Activated T-helper 1 cell treated with anti-CD3 and anti-CD28 coated beads, Interleukin-2, amount 50 U/mL, for 16 hours (primary cell): ENCODE measurements at regions not wholly inside any gene's neighbourhood (a gene's known extent, or its start where the extent isn't known, plus 50 kb on each side); places are given as distances from the start of the nearest gene placed in this dataset.

Experiments used
- DNase-seq, 2 donors: peaks; one replicate each; pipeline ENCODE4 v3.0.0-alpha.2; 2020; ENCODE audit warnings: low read depth in 1 of 2, low spot score in 1 of 2

DNA sequence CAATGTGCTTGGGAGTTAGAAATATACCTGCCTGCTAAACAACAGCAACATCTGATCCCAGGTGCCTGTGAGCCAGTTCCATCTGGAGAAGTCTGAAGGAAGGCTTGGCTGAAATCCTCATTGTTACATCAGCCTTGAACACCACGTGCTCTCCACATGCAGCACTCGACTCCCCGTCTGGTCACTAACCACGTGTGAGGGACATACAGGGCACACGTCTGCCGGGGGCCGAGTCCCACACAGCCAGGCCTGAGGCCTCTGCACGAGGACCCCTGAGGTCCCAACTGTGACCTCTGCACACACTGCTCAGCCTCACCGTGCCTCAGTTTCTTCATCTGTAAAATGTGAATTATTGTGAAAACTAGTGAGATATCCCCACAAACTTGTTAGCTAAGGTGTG lies 236.5 kb upstream of the SALL3 start:
- no peak for DNase-seq

DNA sequence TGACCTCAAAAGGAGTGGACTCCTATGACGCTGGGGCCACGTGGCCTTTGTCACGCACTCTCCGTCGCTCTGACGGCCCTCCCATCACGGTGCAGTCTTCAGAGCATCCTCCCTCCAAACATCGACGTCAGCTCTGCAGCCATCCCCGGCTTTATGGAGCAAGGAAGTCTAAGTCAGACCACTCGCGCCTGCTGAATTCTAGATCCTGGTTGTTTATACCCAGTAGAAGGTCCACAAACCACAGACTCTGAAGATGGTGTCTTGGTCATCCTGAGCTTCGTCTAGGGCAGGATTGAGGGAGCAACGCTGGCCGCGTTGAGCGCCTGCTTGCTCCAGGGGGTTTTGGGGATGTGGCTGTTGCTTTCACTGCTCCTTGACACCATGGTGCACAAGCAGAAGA lies 228.0 kb upstream of the SALL3 start:
- DNase-seq = no peak

DNA sequence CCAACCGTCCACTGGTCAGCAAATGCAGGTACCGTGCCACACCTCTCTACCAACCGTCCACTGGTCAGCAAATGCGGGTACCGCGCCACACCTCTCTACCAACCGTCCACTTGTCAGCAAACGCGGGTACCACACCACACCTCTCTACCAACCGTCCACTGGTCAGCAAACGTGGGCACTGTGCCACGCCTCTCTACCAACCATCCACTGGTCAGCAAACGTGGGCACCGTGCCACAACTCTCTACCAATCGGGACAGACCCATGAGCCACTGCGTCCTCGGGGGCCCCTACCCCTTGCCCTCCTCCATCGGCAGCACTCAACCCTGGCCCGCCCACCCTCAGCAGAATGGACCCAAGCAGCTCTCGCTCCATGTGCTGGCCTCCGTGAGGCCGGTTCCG lies 226.4 kb upstream of the SALL3 start:
- DNase-seq = no peak

DNA sequence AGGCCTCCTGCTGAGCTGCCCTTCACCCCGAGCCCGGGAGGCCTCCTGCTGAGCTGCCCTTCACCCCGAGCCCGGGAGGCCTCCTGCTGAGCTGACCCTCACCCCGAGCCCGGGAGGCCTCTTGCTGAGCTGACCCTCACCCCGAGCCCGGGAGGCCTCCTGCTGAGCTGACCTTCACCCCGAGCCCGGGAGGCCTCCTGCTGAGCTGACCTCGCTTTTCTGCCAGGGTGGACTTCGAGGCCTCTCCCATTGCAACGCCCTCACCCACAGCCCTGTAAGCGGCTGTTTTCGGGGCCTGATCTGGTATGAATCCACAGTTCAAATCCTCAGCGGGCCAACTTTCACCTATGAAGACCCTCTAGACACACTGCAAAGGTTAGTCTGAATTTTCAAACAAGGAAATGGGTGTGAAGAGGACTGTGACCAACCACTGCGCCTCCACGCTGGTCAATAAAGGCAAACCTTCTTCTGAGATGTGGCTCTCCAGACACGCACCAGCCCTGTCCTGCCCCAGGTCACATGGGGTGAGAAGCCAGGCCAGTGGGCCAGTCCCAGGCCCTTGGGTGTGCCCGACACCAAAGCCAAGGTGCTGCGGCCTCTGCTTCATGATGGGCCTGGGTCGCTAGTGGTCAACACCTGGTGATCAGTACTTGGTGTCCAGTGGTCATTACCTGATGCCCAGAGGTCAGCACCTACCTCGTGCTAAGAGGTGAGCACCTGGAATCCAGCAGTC lies 225.1 kb upstream of the SALL3 start:
- no peak for DNase-seq

DNA sequence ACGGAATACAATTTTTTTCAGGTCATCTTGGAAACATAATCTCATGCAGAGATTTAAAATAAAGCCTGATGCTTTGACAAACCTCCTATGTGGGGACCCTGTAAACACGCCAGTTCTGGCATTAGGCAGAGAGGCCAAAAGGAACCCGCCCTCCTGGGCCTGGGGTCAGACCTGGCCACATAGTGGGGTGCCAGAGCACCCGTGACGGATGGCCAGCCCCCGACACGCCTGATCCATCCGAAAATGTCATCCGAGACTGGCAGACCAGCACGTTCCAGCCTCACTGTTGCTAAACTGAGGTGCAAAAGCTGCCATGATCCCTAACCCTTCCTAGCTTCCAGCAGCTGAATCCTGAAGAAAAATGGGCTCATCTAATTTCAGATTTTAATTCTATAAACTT lies 222.6 kb upstream of the SALL3 start:
- no peak for DNase-seq

DNA sequence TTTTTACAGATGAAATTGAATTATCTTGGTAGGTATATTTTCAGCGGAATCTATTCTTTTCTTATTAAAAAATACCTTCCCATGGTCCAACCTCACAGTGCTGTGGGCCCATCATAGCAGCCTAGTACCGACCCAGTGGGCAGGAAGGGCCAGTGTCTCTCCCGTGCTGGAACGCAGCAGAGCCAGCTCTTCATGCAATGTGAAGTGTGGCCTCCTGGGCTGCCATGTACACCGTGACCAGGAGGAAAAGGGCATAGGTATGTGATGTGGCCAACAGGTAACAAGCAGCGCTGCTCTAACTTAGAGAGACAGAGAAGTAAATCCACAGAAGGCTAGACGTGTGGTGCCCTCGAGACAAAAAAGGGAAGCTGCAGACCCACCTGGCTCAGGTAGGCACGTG lies 221.1 kb upstream of the SALL3 start:
- DNase-seq = no peak

DNA sequence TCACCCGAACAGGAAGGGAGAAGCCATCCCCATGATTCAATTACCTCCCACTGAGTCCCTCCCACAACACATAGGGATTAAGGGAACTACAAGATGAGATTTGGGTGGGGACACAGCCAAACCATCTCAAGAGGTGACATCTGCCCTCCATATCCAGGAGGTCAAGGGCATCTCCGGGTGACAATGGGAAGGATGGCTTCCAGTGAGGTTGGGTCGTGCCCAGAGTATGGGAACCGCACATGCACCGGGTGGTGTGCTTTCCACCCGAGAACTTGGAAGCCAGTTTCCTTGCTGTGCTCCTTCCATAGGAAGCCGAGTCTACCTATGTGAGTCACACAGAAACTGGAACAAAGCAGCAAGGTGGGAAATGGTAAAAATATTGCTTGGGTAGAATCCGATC lies 216.9 kb upstream of the SALL3 start:
- DNase-seq = no peak

DNA sequence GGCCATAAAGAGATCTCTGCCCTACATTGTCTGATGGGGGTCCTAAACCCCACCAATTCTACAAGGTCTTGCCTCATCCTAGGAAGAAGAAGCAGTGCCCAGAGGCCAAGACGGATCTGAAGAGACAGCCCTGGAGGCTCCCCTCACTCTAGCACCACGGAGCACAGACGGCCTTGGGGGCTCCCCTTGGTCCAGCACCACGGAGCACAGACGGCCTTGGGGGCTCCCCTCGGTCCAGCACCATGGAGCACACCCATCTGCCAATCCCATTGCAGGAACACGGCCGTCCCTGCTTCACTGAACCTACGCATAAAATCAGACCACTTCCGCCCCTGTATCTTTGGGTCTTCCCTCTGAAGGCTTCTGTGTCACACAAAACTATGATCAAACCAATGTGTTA lies 215.1 kb upstream of the SALL3 start:
- DNase-seq = no peak

DNA sequence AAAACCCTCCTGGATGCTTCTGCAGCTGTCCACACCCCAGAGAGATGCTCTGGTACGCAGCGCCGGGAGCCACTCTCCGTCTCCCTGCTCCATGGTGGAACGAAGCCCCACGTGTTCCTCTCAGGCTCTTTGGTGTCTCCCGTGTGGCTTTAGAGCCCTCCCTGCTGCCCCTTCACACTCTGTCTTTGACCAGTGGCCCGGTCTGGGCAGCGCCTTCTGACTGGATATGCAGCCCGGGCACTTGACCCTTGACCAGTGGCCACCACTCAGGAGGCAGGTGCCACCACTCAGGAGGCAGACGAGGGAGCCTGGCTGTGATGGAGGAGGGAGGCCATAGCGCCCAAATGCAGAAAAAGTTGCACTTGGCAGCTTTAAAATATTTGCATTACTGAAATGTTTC lies 214.5 kb upstream of the SALL3 start:
- DNase-seq = no peak

DNA sequence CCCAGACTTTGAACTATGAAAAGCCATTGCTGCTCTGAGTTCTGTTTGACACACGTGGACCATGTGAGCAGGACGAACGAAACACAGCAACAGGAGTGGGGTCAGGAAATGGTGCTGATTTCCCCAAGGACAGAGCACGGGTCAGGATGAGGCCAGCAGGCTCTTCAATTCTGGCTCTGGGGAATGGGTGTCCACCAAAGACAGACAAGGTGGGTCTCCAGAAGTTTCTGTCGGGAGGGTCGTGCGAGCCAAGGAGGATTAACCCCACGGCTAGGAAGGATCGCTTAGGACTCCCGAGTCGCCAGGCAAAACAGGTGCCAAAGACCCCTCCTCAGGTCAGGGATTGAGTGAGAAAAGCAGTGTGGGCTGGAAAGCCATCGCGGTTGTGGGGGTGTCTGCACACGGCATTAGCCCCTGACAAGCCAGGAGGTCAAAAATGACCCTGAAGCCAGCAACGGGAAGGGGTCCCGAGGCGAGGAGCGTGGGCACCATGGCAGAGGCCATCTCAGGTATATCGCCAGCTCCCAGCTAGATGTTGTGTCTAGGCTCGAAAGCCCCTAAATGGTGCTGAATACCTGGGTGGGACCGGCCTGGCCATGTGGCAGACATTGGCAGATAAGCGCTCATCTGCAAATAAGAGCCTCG lies 213.9 kb upstream of the SALL3 start:
- no peak for DNase-seq

DNA sequence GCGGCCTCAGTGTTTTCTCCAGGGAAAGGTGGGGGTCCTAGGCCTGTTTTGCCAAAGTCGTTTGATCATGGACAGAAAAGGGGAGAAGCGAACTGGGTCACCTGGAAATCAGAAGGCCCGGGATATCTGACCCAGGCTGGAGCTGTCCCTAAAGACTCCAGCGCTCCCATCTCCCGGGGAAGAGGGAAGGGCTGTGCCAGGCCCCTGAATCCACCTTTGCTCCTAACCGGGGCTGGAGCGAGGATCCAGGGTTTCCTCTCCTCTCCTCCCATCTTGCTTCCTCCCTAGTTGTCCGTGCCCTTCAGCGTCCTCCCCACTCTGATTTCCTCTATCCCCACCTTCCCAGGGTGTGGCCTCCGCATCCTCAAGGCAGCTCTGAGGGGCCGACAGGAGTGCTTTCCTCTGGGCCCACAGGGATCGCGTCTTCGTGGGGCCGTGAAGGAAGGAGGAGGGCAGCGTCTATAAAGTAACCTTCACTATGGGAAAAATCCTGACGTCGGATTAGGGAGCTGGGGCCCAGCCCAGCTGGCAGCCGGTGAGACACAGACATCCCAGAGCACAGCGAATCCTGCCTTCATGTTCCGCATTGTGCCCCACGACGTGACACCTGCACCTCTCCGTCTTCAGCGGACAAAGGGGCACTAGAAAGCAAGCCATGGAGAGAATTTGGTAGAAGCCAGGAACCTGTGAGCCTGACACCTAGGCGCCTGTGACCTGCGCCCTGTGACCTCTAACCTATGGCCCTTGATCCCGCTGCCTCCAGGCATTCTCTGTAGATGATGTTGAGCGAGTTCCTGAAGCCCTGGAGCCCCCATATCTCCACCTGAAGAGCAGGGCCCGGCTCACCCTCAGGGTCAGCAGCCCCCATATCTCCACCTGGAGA lies 212.7 kb upstream of the SALL3 start:
- DNase-seq = no peak

DNA sequence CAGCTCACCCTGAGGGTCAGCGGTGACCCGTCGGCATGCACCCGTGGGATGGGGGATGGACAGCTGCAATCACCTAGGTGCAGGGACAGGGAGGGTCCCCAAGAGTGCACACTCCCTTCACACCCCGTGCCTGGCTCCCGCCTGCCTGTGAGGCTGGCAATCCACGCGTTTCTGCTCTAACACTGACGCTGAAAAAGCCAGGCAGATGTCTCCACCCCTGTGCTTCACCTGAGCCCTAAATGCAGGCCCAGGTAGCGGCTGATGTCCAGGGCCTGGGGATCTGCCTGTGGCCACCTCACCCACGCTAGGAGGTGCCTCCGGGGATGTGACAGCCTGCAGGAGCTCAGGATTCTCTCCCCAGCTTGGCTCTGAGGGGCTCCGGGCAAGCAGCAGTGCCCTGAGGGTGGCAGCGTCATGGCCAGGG lies 212.0 kb upstream of the SALL3 start:
- DNase-seq = no peak

DNA sequence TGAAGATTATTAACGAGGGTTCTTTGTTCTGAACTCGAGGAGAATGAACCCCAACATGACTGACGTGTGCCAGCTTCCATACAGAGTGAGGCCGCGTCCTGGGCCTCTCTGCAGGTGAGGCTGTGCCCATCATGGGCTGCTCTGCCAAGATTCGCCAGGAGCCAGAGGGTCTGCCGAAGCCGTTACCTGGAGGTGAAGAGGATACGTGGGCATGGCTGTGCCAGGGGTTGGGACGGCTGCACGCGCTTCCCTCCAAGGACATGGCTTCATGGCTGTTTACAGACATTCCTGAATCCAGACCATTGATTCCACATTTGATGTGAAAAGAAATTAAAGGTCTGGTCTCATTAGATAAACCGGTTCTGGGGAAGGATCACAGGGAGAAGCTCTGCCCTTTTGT lies 211.4 kb upstream of the SALL3 start:
- DNase-seq = no peak

DNA sequence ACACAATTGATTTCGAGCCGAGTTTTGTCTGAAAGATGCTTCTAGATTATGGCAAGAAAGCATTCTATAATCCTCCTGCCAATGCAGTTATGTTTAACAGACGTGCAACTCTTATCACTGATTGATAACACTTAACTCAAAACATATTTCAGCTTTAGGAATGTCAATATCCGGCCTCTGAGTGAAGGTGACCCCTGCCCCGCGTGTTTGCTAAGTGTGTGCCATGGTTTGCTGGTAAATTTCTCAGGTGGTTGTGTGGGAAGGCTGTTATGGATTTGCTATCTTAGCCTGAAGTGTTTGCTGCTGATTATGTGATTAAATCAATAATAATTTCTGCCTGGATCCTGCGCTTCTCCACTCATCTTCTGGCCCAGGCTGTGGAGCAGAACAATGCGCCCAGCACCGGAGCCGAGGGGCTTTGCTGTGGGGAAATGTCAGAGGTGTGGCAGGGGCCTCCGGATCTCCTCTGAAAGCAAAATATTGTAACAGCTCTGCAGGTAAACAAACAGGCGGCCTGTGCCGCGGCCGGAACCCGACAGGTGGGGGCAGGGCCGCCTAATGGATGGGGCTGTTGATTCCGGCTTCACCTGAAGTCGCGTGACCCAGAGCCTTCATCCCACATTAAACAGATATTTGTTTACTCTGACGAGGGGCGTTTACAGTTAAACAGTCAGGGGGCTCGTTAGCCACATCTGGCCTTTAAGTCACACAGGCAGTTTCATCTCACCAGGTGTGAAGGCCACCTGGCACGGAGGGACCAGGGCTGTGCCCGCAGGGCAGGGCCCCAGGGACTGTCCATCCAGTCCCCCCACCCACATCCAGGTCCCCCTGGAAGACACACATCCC lies 210.7 kb upstream of the SALL3 start:
- no peak for DNase-seq

DNA sequence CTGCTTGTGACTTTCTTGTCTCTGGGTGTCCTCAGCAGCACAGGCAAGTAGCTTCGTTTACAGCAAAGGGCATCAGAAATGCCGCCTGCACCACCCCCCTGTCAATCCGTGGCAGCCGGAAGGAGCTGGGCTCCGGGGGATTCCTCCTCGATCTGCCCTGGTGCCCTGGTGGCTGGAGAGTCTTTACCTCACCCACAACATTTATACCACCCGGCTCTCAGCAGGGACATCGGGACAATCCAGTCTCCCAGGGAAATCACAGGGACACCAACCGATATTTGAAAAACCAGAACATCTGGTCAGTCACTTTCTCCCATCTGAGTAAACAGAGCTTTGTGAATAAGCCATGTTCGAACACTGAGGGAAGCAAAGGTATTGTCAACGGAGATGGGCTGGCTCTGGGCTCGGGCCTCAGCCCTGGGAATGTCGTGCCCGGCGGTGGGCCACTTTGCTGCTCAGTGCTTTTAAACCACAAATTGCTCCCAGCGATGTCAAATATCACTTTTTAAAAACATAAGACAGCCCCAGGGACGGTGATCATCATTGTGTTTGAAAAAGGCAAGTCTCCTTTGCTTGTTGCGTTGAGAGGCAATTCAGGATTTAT lies 210.0 kb upstream of the SALL3 start:
- DNase-seq = no peak

DNA sequence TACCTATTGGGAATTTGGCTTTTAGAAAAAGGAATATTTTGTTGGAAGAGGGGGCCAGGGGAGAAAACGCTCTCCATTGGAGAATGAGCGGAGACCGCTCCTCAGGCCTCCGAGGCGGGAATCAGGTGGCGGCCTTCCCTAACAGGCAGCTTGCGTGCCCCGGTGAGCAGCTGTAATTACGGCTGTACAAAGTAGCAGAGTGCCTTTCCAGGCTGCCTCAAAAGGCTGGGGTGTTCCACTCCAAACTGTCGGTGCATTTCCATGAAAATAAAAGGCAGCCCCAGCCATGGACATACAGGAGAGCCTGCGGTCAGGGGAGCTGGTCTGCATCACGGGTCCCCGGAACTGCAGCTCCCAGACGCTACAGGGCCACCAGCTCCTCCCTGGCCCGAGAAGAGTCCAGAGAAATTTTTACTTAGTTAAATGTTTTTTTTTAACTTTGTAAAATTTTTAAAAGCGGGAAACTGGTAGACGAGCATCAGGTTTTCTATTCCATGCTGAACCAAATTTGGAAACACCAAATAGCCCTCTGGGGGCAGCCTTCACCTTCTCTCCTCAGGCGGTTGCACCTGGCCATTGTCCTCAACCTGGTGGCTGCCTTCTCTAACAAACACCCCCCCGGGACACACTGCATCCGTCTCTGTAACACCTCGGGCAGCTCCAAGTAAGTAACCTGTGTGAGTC lies 209.3 kb upstream of the SALL3 start:
- DNase-seq = no peak

DNA sequence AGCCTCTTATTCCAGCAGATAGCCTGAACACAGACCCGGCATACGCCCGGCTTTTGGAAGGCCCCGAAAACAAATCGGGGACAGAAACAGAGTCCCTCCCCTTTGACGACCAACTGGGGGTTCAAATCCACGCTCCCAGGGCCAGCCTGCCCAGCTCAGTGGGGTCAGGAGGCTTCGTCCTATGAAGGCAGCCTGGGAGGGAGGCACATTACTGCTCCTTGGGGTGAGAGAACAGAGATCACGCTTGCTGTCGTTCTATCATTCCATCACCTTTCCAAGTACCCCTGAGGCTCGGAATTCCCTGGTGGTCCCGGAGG lies 208.8 kb upstream of the SALL3 start:
- no peak for DNase-seq

DNA sequence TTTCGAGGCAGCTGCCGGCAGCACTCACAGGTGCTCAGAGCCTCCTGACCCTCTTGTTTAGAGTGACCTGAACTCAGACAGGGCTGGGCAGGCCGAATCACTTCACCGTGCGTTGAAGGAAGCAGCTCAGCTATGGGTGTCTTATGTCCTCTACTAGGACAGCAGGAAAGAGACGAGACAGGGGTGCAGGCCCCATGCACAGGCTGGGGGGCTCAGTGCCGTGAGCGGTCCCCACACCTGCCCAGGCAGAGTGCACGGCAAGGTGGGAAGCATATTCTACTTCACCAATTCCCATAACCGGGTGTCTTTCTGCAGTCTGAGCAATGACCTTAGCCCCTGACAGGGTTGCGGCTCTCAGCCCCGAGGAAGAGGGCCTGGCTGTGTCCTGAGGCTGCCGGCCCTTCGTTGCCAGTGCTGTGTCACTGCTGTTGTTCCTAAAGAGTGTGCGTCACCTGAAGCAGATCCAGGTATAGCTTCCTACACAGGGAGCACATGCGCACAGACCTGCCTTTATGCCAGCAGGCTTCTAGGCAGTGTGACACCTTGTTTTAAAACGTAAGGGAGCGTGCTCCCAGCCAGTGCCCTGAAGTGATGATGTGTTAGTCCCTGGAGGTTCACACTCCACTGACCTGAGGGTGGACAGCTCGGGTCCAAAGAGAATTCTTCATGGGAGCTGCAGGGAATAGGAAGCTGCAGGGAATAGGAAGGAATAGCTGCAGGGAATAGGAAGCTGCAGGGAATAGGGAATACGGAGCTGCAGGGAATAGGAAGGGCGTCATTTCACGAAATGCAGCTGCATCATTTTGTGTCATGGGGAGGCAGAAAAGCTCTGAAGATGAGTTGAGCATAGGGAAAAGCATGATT lies 207.9 kb upstream of the SALL3 start:
- no peak for DNase-seq
